Heart right ventricle (tissue), 16 donors: ENCODE measurements at regions not wholly inside any gene's neighbourhood (a gene's known extent, or its start where the extent isn't known, plus 50 kb on each side); places are given as distances from the start of the nearest gene placed in this dataset.

Source experiments
- ATAC-seq, 8 donors: fragments of 200-7000 bp; cut with Tn5 transposase; one replicate each; pipeline ENCODE4 v1.9.1; 2020; ENCODE audit warnings: mild to moderate bottlenecking in 8 of 8, moderate library complexity in 8 of 8, moderate number of reproducible peaks in 1 of 8
- DNase-seq, 2 donors: peaks; one replicate each; pipeline ENCODE4 v3.0.0-alpha.2; 2020
- H3K27ac ChIP-seq, 10 donors: fragments of 200-600 bp; sonication (generic) in 2 of 10; one replicate each; pipeline versions ENCODE4 v1.5.0 to v1.8.0; 2020 to 2022; ENCODE audit warnings: mild to moderate bottlenecking in 3 of 10
- H3K27me3 ChIP-seq, 7 donors: fragments of 200-600 bp; one replicate each; pipeline ENCODE4 v1.8.0; 2021 to 2022; ENCODE audit warnings: mild to moderate bottlenecking in 2 of 7
- H3K36me3 ChIP-seq, 9 donors: fragments of 200-600 bp; sonication (generic) in 1 of 9; one replicate each; pipeline versions ENCODE4 v1.5.0 to v1.8.0; 2020 to 2022; ENCODE audit warnings: mild to moderate bottlenecking in 2 of 9
- H3K4me1 ChIP-seq, 9 donors: fragments of 200-600 bp; sonication (generic) in 1 of 9; one replicate each; pipeline versions ENCODE4 v1.5.0 to v1.8.0; 2020 to 2022; ENCODE audit warnings: mild to moderate bottlenecking in 4 of 9
- H3K4me3 ChIP-seq, 10 donors: fragments of 200-600 bp; sonication (generic) in 2 of 10; one replicate each; pipeline versions ENCODE4 v1.5.0 to v1.8.0; 2020 to 2022; ENCODE audit warnings: mild to moderate bottlenecking in 7 of 10, moderate library complexity in 2 of 10
- H3K9me3 ChIP-seq, 11 donors: fragments of 200-600 bp in 10 of 11; sonication (generic) in 2 of 11; one replicate each; pipeline versions ENCODE4 v1.5.0 to v1.8.0; 2013 to 2022; ENCODE audit warnings: mild to moderate bottlenecking in 2 of 11, control low read depth in 1 of 11, moderate library complexity in 1 of 11
- WGBS, 2 donors: extraction: QIAGEN DNeasy Blood & Tissue Kit; methylation state at CpG; one replicate each; pipeline ENCODE4 v1.1.7; 2013; ENCODE audit warnings: inconsistent platforms in 1 of 2; 5-methylcytosine and 5-hydroxymethylcytosine counted together
- intact Hi-C, 10 donors: fragments of 100-400 bp; cut with DNase I; formaldehyde crosslinking; loops; one replicate each; pipeline versions ENCODE4 v1.11.1 to v1.14.2; 2022
- TF ChIP-seq, protein P1 (sequence below), 9 donors: fragments of 200-600 bp; sonication (generic) in 2 of 9; IDR thresholded peaks; one replicate each; pipeline versions ENCODE4 v1.5.0 to v1.8.0; 2021 to 2022; ENCODE audit warnings: antibody characterized with exemption in 9 of 9, mild to moderate bottlenecking in 5 of 9, moderate library complexity in 1 of 9
- donor health status: Arrhythmogenic right ventricular cardiomyopathy.
- donor health status: ischemic (EF 13 %, LVEDD 7.1; RV severe dilation, severe dysfunction).
- donor health status: healthy with polysubstance abuse.
- donor health status: DM: no; HTN: yes; CAD: no.
- donor health status: DM: no; HTN: no; CAD: no.
- donor health status: ischemic (EF 25% LVEDD 6.9; RV normal size, moderate dysfunction).
- donor health status: ischemic (EF 25% LVEDD 5.7; RV mildly dilated, moderate dysfunction).
- donor health status: healthy.
- donor health status: DM: yes; HTN: yes; CAD: no.
- donor health status: Ischemic cardiomyopathy.
- donor health status: ischemic (EF 35%, LVEDD 5.7; RV mildly dilated, moderate dysfunction).
- donor health status: nonischemic (EF 11% LVEDD 7.7; RV severe dilation, severe dysfunction).
- donor health status: DM: yes; HTN: yes; CAD: no.
- donor health status: PGD.
- donor health status: ischemic (EF 29% LVEDD 5.4; RV normal size, mild dysfunction).
- donor health status: nonischemic (EF 23%, LVEDD 6.1; RV moderate dilation, normal function).

DNA sequence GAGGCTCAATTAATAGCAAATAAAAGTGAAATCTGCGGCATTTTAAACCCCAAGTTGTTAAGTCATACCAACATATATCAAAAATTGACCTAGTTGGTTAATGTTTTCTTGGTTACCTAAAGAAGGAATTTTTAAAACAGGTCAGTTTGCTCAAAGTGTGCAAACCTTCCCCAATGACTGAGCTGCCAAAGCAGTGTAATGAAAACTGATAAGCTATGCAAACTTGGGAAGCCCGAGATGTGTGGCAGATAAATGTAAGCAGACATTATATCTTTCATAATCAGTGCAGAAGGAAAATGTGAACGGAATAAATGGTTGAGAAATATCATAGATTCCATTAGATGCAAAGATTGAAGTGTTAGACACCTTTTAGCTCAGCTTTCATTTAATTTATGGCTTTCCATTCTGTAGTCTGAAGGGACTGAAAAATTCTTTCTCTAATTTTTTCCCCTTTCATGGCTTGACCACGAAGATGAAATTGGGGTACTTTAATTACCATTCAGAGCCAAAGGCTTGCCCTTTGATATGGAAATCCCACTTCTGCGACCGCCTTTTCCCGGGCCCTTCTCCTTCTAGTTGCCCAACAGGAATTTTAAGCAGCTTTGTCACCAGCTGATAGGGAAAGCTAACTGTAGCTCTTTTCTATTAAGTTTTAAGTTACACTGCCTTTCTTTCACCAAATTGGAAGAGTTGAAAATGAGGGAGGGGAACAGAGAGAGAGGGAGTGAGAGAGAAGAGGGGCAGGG, 306.6 kb upstream of the SOX5 start:
- DNase-seq = no peak
- H3K27ac ChIP-seq = no peak overlapping the region
- no peaks in the 10 kb centered on the region for H3K27me3 ChIP-seq
- no peaks in the 10 kb centered on the region for H3K4me1 ChIP-seq
- intact Hi-C loops = no loop called here
- no peak for ATAC-seq
- peaks cover 0 to 15% (median 7%) of the 10 kb centered on the region in 11 donors for H3K9me3 ChIP-seq
- no peaks in the 10 kb centered on the region for H3K36me3 ChIP-seq
- no peak overlapping the region for H3K4me3 ChIP-seq
- TF ChIP-seq, protein P1, sequence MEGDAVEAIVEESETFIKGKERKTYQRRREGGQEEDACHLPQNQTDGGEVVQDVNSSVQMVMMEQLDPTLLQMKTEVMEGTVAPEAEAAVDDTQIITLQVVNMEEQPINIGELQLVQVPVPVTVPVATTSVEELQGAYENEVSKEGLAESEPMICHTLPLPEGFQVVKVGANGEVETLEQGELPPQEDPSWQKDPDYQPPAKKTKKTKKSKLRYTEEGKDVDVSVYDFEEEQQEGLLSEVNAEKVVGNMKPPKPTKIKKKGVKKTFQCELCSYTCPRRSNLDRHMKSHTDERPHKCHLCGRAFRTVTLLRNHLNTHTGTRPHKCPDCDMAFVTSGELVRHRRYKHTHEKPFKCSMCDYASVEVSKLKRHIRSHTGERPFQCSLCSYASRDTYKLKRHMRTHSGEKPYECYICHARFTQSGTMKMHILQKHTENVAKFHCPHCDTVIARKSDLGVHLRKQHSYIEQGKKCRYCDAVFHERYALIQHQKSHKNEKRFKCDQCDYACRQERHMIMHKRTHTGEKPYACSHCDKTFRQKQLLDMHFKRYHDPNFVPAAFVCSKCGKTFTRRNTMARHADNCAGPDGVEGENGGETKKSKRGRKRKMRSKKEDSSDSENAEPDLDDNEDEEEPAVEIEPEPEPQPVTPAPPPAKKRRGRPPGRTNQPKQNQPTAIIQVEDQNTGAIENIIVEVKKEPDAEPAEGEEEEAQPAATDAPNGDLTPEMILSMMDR (IDR thresholded peaks at IDR 0.05) = no peak
- 68 to 69% methylated on average over 7 of the region's 7 CpGs for WGBS, 2 donors

DNA sequence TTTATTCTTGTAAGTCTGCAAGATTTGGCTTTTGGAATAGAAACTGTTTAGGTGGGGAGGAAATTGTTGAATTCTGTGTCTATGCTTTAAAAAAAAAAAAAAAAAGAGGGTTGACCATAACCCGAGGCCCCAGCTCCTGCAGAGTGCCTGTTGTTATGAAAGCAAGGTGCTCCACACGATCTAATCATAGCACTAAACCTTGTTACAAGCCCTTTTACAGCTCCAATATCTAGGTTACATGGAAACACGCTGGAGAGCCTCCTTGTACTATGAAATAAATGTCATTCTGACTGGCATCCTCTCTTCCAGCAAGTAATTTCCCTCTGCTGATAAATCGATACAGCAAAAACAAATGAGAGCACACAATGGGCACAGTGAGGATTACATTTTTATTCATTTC, 303.1 kb upstream of the SOX5 start:
- Histone ChIP-seq H3K27me3 (no peaks in the 10 kb centered on the region), H3K27ac (no peak overlapping the region), H3K4me3 (no peak overlapping the region), H3K9me3 (peaks cover 0 to 15% (median 7%) of the 10 kb centered on the region in 11 donors), H3K4me1 (no peaks in the 10 kb centered on the region), H3K36me3 (no peaks in the 10 kb centered on the region)
- DNase-seq (no peak), ATAC-seq (no peak)
- 30% methylated on average over 4 of the region's 4 CpGs for WGBS, 2 donors
- TF ChIP-seq, protein P1 (IDR thresholded peaks at IDR 0.05) = no peak
- intact Hi-C loops = no loop called here

DNA sequence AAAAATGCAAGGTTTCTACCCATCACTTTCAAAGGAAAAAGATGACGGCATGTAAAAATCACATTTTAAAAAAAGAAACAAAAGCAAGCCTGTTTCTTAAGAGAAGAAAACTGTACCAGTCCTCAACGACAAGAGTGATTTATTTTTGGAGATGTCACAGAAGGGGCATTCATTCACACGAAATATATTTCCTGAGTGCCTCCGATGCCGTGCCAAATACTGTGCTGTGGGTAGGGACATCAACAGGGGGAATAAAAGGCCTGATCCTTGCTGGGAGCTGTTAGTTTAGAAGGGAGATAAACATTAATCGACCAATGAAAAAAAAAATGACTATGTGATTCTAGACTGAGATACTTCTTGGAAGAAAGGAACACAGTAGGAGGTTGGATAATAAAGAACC, 297.5 kb upstream of the SOX5 start:
- TF ChIP-seq, protein P1 (IDR thresholded peaks at IDR 0.05) = no peak
- WGBS, 2 donors = 52 to 59% methylated on average over 6 of the region's 6 CpGs

DNA sequence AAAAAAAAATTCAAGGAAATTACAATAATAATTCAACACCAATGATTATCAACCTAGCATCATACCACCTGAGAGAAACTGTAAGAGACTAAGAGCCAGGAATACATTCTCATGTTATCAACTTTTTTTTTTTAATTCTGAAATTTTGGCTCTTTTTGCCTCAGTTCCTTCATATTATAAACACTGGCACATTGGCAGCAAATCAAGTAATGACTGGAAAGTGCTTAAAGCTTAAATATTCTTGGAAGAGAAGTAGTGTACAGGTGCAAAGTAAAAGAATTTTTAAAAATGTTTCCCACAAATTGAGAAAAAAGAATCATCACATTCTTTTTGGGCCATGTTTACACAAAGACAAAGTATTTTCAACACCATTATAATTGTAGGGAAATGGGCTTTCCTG, 296.9 kb upstream of the SOX5 start:
- TF ChIP-seq, protein P1 (IDR thresholded peaks at IDR 0.05) = no peak
- no peak overlapping the region for H3K27ac ChIP-seq
- no peaks in the 10 kb centered on the region for H3K4me1 ChIP-seq
- no peak overlapping the region for H3K4me3 ChIP-seq
- no peak for ATAC-seq
- no peaks in the 10 kb centered on the region for H3K9me3 ChIP-seq
- no peaks in the 10 kb centered on the region for H3K27me3 ChIP-seq
- no peak for DNase-seq
- intact Hi-C loops = no loop called here
- no peaks in the 10 kb centered on the region for H3K36me3 ChIP-seq

More for the DNA sequence above, 297.5 kb upstream of the SOX5 start:
- no peak for ATAC-seq
- Histone ChIP-seq H3K4me3 (no peak overlapping the region), H3K9me3 (no peaks in the 10 kb centered on the region), H3K27me3 (no peaks in the 10 kb centered on the region), H3K27ac (no peak overlapping the region), H3K36me3 (no peaks in the 10 kb centered on the region), H3K4me1 (no peaks in the 10 kb centered on the region)
- intact Hi-C loops = no loop called here
- no peak for DNase-seq
